ENCODE measurements at regions not wholly inside any gene's neighbourhood (a gene's known extent, or its start where the extent isn't known, plus 50 kb on each side); places are given as distances from the start of the nearest gene placed in this dataset.
"Not testable (repeated sequence)": the region's sequence is repeated elsewhere in the genome, so short reads cannot be mapped to it uniquely, and the experiment has no call there.

- H3K36me3 ChIP-seq: no peaks in the 10 kb centered on the region
- H3K4me1 ChIP-seq: no peaks in the 10 kb centered on the region
- H3K9me3 ChIP-seq: peaks cover 0 to 17% (median 1%) of the 10 kb centered on the region in 8 donors
- no peaks in the 10 kb centered on the region for H3K27me3 ChIP-seq (replicated peaks in 1 of 7)
- TF ChIP-seq CTCF (IDR thresholded peaks at IDR 0.05 in 8 of 11, conservative IDR thresholded peaks at IDR 0.05 in 3 of 11) (no peak), POLR2AphosphoS5 (IDR thresholded peaks at IDR 0.05) (no peak), POLR2A (IDR thresholded peaks at IDR 0.05) (no peak)
- 59 to 73% (median 65%) methylated on average over 2 of the region's 2 CpGs for WGBS, 5 donors
- H3K4me3 ChIP-seq: no peak overlapping the region
- no peak for DNase-seq
- intact Hi-C loops (cut with DNase I; ENCODE audit: low total_unique reads): no loop called here
- no peak overlapping the region for H3K27ac ChIP-seq
These were observed 871.4 kb upstream of the CDH10 start for GRCh38 chr5:25516141-25516540.

- no peaks in the 10 kb centered on the region for H3K27me3 ChIP-seq (replicated peaks in 1 of 7)
- H3K36me3 ChIP-seq: no peaks in the 10 kb centered on the region
- DNase-seq: no peak
- 75 to 92% (median 81%) methylated on average over 2 of the region's 2 CpGs for WGBS, 5 donors
- intact Hi-C loops (cut with DNase I; ENCODE audit: low total_unique reads): no loop called here
- no peak overlapping the region for H3K27ac ChIP-seq
- TF ChIP-seq POLR2A (IDR thresholded peaks at IDR 0.05): no peak
- TF ChIP-seq CTCF (IDR thresholded peaks at IDR 0.05 in 8 of 11, conservative IDR thresholded peaks at IDR 0.05 in 3 of 11): no peak
- TF ChIP-seq POLR2AphosphoS5 (IDR thresholded peaks at IDR 0.05): no peak
- H3K9me3 ChIP-seq: peaks cover 0 to 22% (median 2%) of the 10 kb centered on the region in 8 donors
- no peaks in the 10 kb centered on the region for H3K4me1 ChIP-seq
- H3K4me3 ChIP-seq: no peak overlapping the region
These were observed 870.7 kb upstream of the CDH10 start for GRCh38 chr5:25515525-25515924.

DNA sequence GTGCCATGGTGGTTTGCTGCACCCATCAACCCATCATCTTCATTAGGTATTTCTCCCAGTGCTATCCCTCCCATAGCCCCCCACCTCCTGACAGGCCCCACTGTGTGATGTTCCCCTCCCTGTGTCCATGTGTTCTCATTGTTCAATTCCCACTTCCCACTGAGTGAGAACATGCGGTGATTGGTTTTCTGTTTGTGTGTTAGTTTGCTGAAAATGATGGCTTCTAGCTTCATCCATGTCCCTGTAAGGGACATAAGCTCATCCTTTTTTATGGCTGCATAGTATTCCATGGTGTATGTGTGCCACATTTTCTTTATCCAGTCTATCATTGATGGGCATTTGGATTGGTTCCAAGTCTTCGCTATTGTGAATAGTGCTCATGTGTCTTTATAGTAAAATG, 865.9 kb upstream of the CDH10 start:
- H3K27ac ChIP-seq; H3K27me3 ChIP-seq (replicated peaks in 1 of 7); H3K36me3 ChIP-seq; H3K4me3 ChIP-seq; DNase-seq; intact Hi-C loops (cut with DNase I; ENCODE audit: low total_unique reads); H3K4me1 ChIP-seq: not testable (repeated sequence)
- H3K9me3 ChIP-seq: peaks cover 0 to 22% (median 3%) of the 10 kb centered on the region in 8 donors
- WGBS, 5 donors: 91 to 99% (median 93%) methylated on average over 2 of the region's 2 CpGs

- intact Hi-C loops (cut with DNase I; ENCODE audit: low total_unique reads); H3K4me3 ChIP-seq; DNase-seq; H3K27me3 ChIP-seq (replicated peaks in 1 of 7); H3K36me3 ChIP-seq; H3K27ac ChIP-seq; H3K4me1 ChIP-seq: not testable (repeated sequence)
- 89 to 99% (median 96%) methylated on average over 4 of the region's 4 CpGs for WGBS, 5 donors
- peaks cover 0 to 17% (median 0%) of the 10 kb centered on the region in 8 donors for H3K9me3 ChIP-seq
These were observed 863.2 kb upstream of the CDH10 start for GRCh38 chr5:25508011-25508410.

GRCh38 chr5:25500635-25501034, 855.9 kb upstream of the CDH10 start:
- WGBS, 5 donors: 54 to 71% (median 67%) methylated on average over 1 of the region's 1 CpG

More at GRCh38 chr5:25500635-25501034, 855.9 kb upstream of the CDH10 start:
- Histone ChIP-seq H3K9me3 (peaks cover 0 to 6% (median 0%) of the 10 kb centered on the region in 8 donors), H3K4me3 (no peak overlapping the region), H3K36me3 (no peaks in the 10 kb centered on the region), H3K27me3 (replicated peaks in 1 of 7) (no peaks in the 10 kb centered on the region), H3K4me1 (no peaks in the 10 kb centered on the region), H3K27ac (no peak overlapping the region)
- DNase-seq: no peak
- intact Hi-C loops (cut with DNase I; ENCODE audit: low total_unique reads): no loop called here
- TF ChIP-seq POLR2A (IDR thresholded peaks at IDR 0.05): no peak
